Ovary (tissue), 7 donors: ENCODE measurements at regions not wholly inside any gene's neighbourhood (a gene's known extent, or its start where the extent isn't known, plus 50 kb on each side); places are given as distances from the start of the nearest gene placed in this dataset.

Experiments
- DNase-seq, 5 donors: peaks; one replicate each; pipeline ENCODE4 v3.0.0-alpha.2; 2019 to 2020
- H3K27ac ChIP-seq, 2 donors: fragments of 200-600 bp; one replicate each; pipeline versions ENCODE4 v1.5.1 to v1.8.0; 2019 to 2022
- H3K27me3 ChIP-seq: fragments of 200-600 bp; one replicate; pipeline ENCODE4 v1.8.0; 2022
- H3K36me3 ChIP-seq: fragments of 200-600 bp; sonication (generic); one replicate; pipeline ENCODE4 v1.5.1; 2019
- H3K4me1 ChIP-seq: one replicate; pipeline ENCODE4 v1.8.1; 2013; ENCODE audit warnings: mild to moderate bottlenecking, moderate library complexity; ENCODE audit not compliant: insufficient read depth
- H3K4me3 ChIP-seq: fragments of 200-600 bp; sonication (generic); one replicate; pipeline ENCODE4 v1.5.1; 2017
- H3K9me3 ChIP-seq, 2 donors: fragments of 200-600 bp in 1 of 2; sonication (generic) in 1 of 2; one replicate each; pipeline versions ENCODE4 v1.5.1 to v1.8.1; 2013 to 2019; ENCODE audit warnings: mild to moderate bottlenecking in 1 of 2, moderate library complexity in 1 of 2
- CTCF ChIP-seq, 3 donors: fragments of 450-650 bp in 2 of 3; fragments of 200-600 bp in 1 of 3; IDR thresholded peaks; one replicate each; pipeline versions ENCODE4 v1.5.1 to v1.8.0; 2016 to 2022; ENCODE audit warnings: antibody characterized with exemption in 3 of 3, mild to moderate bottlenecking in 1 of 3
- EP300 ChIP-seq: sonication (generic); formaldehyde crosslinking; IDR thresholded peaks from one replicate; pipeline ENCODE4 v1.6.1; 2017; ENCODE audit warnings: antibody characterized with exemption
- POLR2A ChIP-seq: fragments of 450-650 bp; IDR thresholded peaks from one replicate; pipeline ENCODE4 v1.6.1; 2017; ENCODE audit warnings: antibody characterized with exemption, mild to moderate bottlenecking, moderate library complexity
- WGBS, 3 donors: extraction: QIAGEN DNeasy Blood & Tissue Kit in 1 of 3; methylation state at CpG; one replicate each; pipeline versions ENCODE4 v1.1.5 to v1.1.7; 2013 to 2017; 5-methylcytosine and 5-hydroxymethylcytosine counted together
- intact Hi-C, 4 donors: fragments of 100-400 bp; cut with DNase I; formaldehyde crosslinking; loops; one replicate each; pipeline versions ENCODE4 v1.11.0 to v1.15.1; 2022 to 2023
- donor health status: DM: no; HTN: no; CAD: no; lungs with moderate emphysema.
- donor health status: DM: no; HTN: no; CAD: no.
- donor health status: Bipolar disorder and iron deficiency.
- donor health status: DM: no; HTN: no; CAD: no.
- donor health status: DM: yes; HTN: yes; CAD: no.

DNA sequence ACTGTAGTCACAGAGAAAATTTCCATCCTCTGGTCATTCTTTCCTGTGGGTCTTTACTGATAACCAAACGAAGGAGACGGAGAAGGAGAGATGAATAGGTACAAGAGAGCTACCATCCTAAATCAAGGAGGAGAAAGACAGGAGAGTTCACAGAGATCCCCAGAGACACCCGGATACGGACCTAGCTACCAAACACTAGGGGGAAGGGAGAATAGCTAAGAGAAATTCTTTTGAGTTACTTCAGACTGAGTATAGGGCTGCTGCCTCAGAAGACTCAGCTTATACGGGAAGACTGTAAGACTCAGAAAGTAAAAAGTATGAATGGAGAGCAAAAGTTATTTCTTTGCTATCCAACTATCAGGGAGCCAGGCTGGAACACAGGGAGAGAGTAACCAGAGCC, 572.1 kb downstream of the C4orf33 start:
- Histone ChIP-seq H3K27ac (no peak overlapping the region), H3K4me3 (no peak overlapping the region), H3K9me3 (no peaks in the 10 kb centered on the region), H3K36me3 (no peaks in the 10 kb centered on the region), H3K4me1 (no peaks in the 10 kb centered on the region), H3K27me3 (no peaks in the 10 kb centered on the region)
- TF ChIP-seq POLR2A (no peak), CTCF (IDR thresholded peaks at IDR 0.05) (no peak), EP300 (no peak)
- no peak for DNase-seq
- 46 to 62% (median 51%) methylated on average over 5 of the region's 5 CpGs for WGBS, 3 donors
- intact Hi-C loops = no loop called here

DNA sequence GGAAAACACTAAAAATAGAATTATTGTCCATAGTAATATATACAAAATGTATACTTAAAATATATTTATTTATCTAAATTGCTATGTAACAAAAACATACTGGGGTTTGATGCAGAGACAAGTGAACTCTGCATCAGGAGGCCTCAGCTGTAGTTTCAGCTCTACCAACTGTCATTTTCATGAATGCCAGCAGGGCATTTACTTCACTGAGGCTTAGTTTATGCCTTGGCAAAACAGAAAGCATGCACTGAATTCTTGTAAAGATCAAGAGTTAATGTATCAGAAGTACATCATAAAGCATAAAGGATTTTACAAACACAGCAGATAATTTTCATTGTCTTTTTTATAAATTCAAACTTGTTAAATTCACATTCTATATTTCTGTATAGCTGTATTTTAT, 577.0 kb downstream of the C4orf33 start:
- Histone ChIP-seq H3K27ac (no peak overlapping the region), H3K27me3 (no peaks in the 10 kb centered on the region), H3K4me1 (no peaks in the 10 kb centered on the region), H3K4me3 (no peak overlapping the region), H3K36me3 (no peaks in the 10 kb centered on the region), H3K9me3 (no peaks in the 10 kb centered on the region)
- no peak for DNase-seq
- TF ChIP-seq POLR2A = no peak
- no peak for TF ChIP-seq EP300
- TF ChIP-seq CTCF (IDR thresholded peaks at IDR 0.05) = no peak
- intact Hi-C loops = no loop called here

GRCh38 chr4:129675036-129675435, 579.1 kb downstream of the C4orf33 start:
- 97 to 100% (median 97%) methylated on average over 1 of the region's 1 CpG for WGBS, 3 donors
- no peak overlapping the region for H3K27ac ChIP-seq
- no peaks in the 10 kb centered on the region for H3K27me3 ChIP-seq
- H3K9me3 ChIP-seq = no peaks in the 10 kb centered on the region
- no peak overlapping the region for H3K4me3 ChIP-seq
- TF ChIP-seq CTCF (IDR thresholded peaks at IDR 0.05) (no peak), EP300 (no peak), POLR2A (no peak)
- DNase-seq = no peak
- intact Hi-C loops = no loop called here
- no peaks in the 10 kb centered on the region for H3K4me1 ChIP-seq
- no peaks in the 10 kb centered on the region for H3K36me3 ChIP-seq

- no peak for DNase-seq
- 86 to 90% (median 90%) methylated on average over 4 of the region's 4 CpGs for WGBS, 3 donors
- TF ChIP-seq POLR2A (no peak), CTCF (IDR thresholded peaks at IDR 0.05) (no peak), EP300 (no peak)
- H3K4me3 ChIP-seq = no peak overlapping the region
- no peaks in the 10 kb centered on the region for H3K27me3 ChIP-seq
- H3K4me1 ChIP-seq = no peaks in the 10 kb centered on the region
- intact Hi-C loops = no loop called here
- no peak overlapping the region for H3K27ac ChIP-seq
- H3K36me3 ChIP-seq = no peaks in the 10 kb centered on the region
- H3K9me3 ChIP-seq = no peaks in the 10 kb centered on the region
These were observed 581.0 kb downstream of the C4orf33 start for GRCh38 chr4:129676934-129677333.

- WGBS, 3 donors = 54 to 78% (median 76%) methylated on average over 1 of the region's 1 CpG
These were observed 586.6 kb downstream of the C4orf33 start for GRCh38 chr4:129682586-129682985.

More at GRCh38 chr4:129682586-129682985, 586.6 kb downstream of the C4orf33 start:
- no peak for DNase-seq
- no peaks in the 10 kb centered on the region for H3K36me3 ChIP-seq
- intact Hi-C loops = no loop called here
- H3K27ac ChIP-seq = no peak overlapping the region
- H3K27me3 ChIP-seq = no peaks in the 10 kb centered on the region
- no peaks in the 10 kb centered on the region for H3K4me1 ChIP-seq
- TF ChIP-seq CTCF (IDR thresholded peaks at IDR 0.05) = no peak
- TF ChIP-seq POLR2A = no peak
- no peak for TF ChIP-seq EP300
- no peak overlapping the region for H3K4me3 ChIP-seq
- H3K9me3 ChIP-seq = no peaks in the 10 kb centered on the region
